Natural killer cell (primary cell): ENCODE measurements at regions not wholly inside any gene's neighbourhood (a gene's known extent, or its start where the extent isn't known, plus 50 kb on each side); places are given as distances from the start of the nearest gene placed in this dataset.

ENCODE experiments used
- ATAC-seq, 3 donors: fragments of 150-1000 bp in 2 of 3; fragments of 200-7000 bp in 1 of 3; cut with Tn5 transposase; 1 replicate in 1 of 3; 2 replicates in 2 of 3; pipeline ENCODE4 v1.10.0; 2021; ENCODE audit warnings: mild to moderate bottlenecking in 2 of 3, moderate library complexity in 2 of 3
- DNase-seq, 2 donors: peaks; one replicate each; pipeline versions ENCODE4 v3.0.0 to v3.0.0-alpha.2; 2013 to 2021; ENCODE audit warnings: mixed read lengths in 1 of 2
- H3K27ac ChIP-seq: one replicate; pipeline ENCODE4 v1.5.1; 2013; ENCODE audit warnings: mild to moderate bottlenecking, low read length
- H3K27me3 ChIP-seq: one replicate; pipeline ENCODE4 v1.6.1; 2013; ENCODE audit warnings: low read length; ENCODE audit not compliant: control insufficient read depth, insufficient read depth
- H3K36me3 ChIP-seq: one replicate; pipeline ENCODE4 v1.6.1; 2013; ENCODE audit warnings: low read length; ENCODE audit not compliant: control insufficient read depth, insufficient read depth
- H3K4me1 ChIP-seq: one replicate; pipeline ENCODE4 v1.6.1; 2013; ENCODE audit warnings: low read length; ENCODE audit not compliant: control insufficient read depth, insufficient read depth
- H3K4me3 ChIP-seq: one replicate; pipeline ENCODE4 v1.5.1; 2013; ENCODE audit warnings: low read length
- H3K9me3 ChIP-seq: one replicate; pipeline ENCODE4 v1.6.1; 2013; ENCODE audit warnings: low read length; ENCODE audit not compliant: control insufficient read depth, insufficient read depth
- H3K27ac Mint-ChIP-seq, 2 donors: one replicate each; pipeline ENCODE4 v1.8.0; 2022; ENCODE audit warnings: mild to moderate bottlenecking in 2 of 2, mixed read lengths in 2 of 2, moderate library complexity in 1 of 2
- H3K27me3 Mint-ChIP-seq, 2 donors: one replicate each; pipeline ENCODE4 v1.8.0; 2022; ENCODE audit warnings: low read depth in 2 of 2, mixed read lengths in 2 of 2
- H3K36me3 Mint-ChIP-seq: one replicate; pipeline ENCODE4 v1.8.0; 2022; ENCODE audit warnings: mixed read lengths
- H3K4me1 Mint-ChIP-seq, 2 donors: one replicate each; pipeline ENCODE4 v1.8.0; 2022; ENCODE audit warnings: mixed read lengths in 2 of 2
- H3K4me3 Mint-ChIP-seq: one replicate; pipeline ENCODE4 v1.8.0; 2022; ENCODE audit warnings: mild to moderate bottlenecking, moderate library complexity, mixed read lengths
- H3K9me3 Mint-ChIP-seq, 2 donors: one replicate each; pipeline ENCODE4 v1.8.0; 2022; ENCODE audit warnings: mixed read lengths in 2 of 2
- CTCF ChIP-seq: fragments of 200-600 bp; IDR thresholded peaks from one replicate; pipeline ENCODE4 v1.8.0; 2022; ENCODE audit warnings: antibody characterized with exemption
- WGBS: methylation state at CpG from one replicate; pipeline ENCODE4 v1.1.7; 2013; ENCODE audit warnings: missing lambda C conversion rate; ENCODE audit not compliant: insufficient coverage; 5-methylcytosine and 5-hydroxymethylcytosine counted together
- intact Hi-C: fragments of 100-400 bp; cut with micrococcal nuclease; formaldehyde crosslinking; loops from one replicate; pipeline ENCODE4 v1.14.2; 2022

- H3K4me3 Mint-ChIP-seq: no peak overlapping the region
Observed at GRCh38 chr11:28481616-28482480, 373.7 kb downstream of the METTL15 start.

GRCh38 chr11:28480406-28480805 lies 372.2 kb downstream of the METTL15 start:
- Histone ChIP-seq H3K27me3 (no peaks in the 10 kb centered on the region), H3K4me1 (no peaks in the 10 kb centered on the region), H3K9me3 (no peaks in the 10 kb centered on the region), H3K4me3 (no peak overlapping the region), H3K27ac (no peak overlapping the region), H3K36me3 (no peaks in the 10 kb centered on the region)
- no peaks in the 10 kb centered on the region for H3K27me3 Mint-ChIP-seq
- H3K4me1 Mint-ChIP-seq: no peaks in the 10 kb centered on the region
- no peak for TF ChIP-seq CTCF
- H3K27ac Mint-ChIP-seq: no peak overlapping the region
- no peak for ATAC-seq
- intact Hi-C loops: no loop called here
- no peak for DNase-seq
- peaks cover 4 to 10% of the 10 kb centered on the region in 2 donors for H3K9me3 Mint-ChIP-seq
- 100% methylated on average over 2 of the region's 4 CpGs for WGBS
- H3K36me3 Mint-ChIP-seq: no peaks in the 10 kb centered on the region
- no peak overlapping the region for H3K4me3 Mint-ChIP-seq

More at GRCh38 chr11:28481616-28482480, 373.7 kb downstream of the METTL15 start:
- no peak overlapping the region for H3K4me3 ChIP-seq
- 86% methylated on average over 7 of the region's 7 CpGs for WGBS
- no peaks in the 10 kb centered on the region for H3K4me1 Mint-ChIP-seq
- H3K36me3 ChIP-seq: no peaks in the 10 kb centered on the region
- no peaks in the 10 kb centered on the region for H3K9me3 ChIP-seq
- no peak overlapping the region for H3K27ac ChIP-seq
- H3K9me3 Mint-ChIP-seq: peaks cover 3 to 7% of the 10 kb centered on the region in 2 donors
- DNase-seq: no peak
- no peak for ATAC-seq
- H3K36me3 Mint-ChIP-seq: no peaks in the 10 kb centered on the region
- no peaks in the 10 kb centered on the region for H3K27me3 Mint-ChIP-seq
- TF ChIP-seq CTCF: no peak
- intact Hi-C loops: no loop called here
- H3K27me3 ChIP-seq: no peaks in the 10 kb centered on the region
- no peak overlapping the region for H3K27ac Mint-ChIP-seq
- H3K4me1 ChIP-seq: no peaks in the 10 kb centered on the region

GRCh38 chr11:28476864-28477263 lies 368.7 kb downstream of the METTL15 start:
- DNase-seq (no peak), ATAC-seq (no peak)
- Histone ChIP-seq H3K9me3 (no peaks in the 10 kb centered on the region), H3K36me3 (no peaks in the 10 kb centered on the region), H3K27ac (no peak overlapping the region), H3K27me3 (no peaks in the 10 kb centered on the region), H3K4me3 (no peak overlapping the region), H3K4me1 (no peaks in the 10 kb centered on the region)
- Mint-ChIP-seq H3K36me3 (no peaks in the 10 kb centered on the region), H3K9me3 (peaks cover 5 to 9% of the 10 kb centered on the region in 2 donors), H3K27ac (no peak overlapping the region), H3K4me3 (no peak overlapping the region), H3K4me1 (no peaks in the 10 kb centered on the region), H3K27me3 (no peaks in the 10 kb centered on the region)
- intact Hi-C loops: no loop called here
- 81% methylated on average over 5 of the region's 5 CpGs for WGBS
- TF ChIP-seq CTCF: no peak

- no peak overlapping the region for H3K4me3 ChIP-seq
- no peaks in the 10 kb centered on the region for H3K36me3 ChIP-seq
- intact Hi-C loops: no loop called here
- no peak overlapping the region for H3K27ac Mint-ChIP-seq
- H3K4me3 Mint-ChIP-seq: no peak overlapping the region
- ATAC-seq (no peak), DNase-seq (no peak)
- no peaks in the 10 kb centered on the region for H3K36me3 Mint-ChIP-seq
- no peaks in the 10 kb centered on the region for H3K4me1 ChIP-seq
- 0% methylated on average over 1 of the region's 3 CpGs for WGBS
- no peaks in the 10 kb centered on the region for H3K4me1 Mint-ChIP-seq
- H3K27ac ChIP-seq: no peak overlapping the region
- no peaks in the 10 kb centered on the region for H3K9me3 ChIP-seq
- no peaks in the 10 kb centered on the region for H3K27me3 ChIP-seq
- H3K9me3 Mint-ChIP-seq: peaks cover 5 to 9% of the 10 kb centered on the region in 2 donors
- H3K27me3 Mint-ChIP-seq: no peaks in the 10 kb centered on the region
- no peak for TF ChIP-seq CTCF
Observed at GRCh38 chr11:28476049-28476448, 367.9 kb downstream of the METTL15 start.
